HG03196 (cell line): ENCODE measurements at regions not wholly inside any gene's neighbourhood (a gene's known extent, or its start where the extent isn't known, plus 50 kb on each side); places are given as distances from the start of the nearest gene placed in this dataset.
"Not testable (repeated sequence)": the region's sequence is repeated elsewhere in the genome, so short reads cannot be mapped to it uniquely, and the experiment has no call there.

Experiments
- ATAC-seq: cut with Tn5 transposase; IDR thresholded peaks from one replicate; pipeline ENCODE4 v1.9.1; 2021; ENCODE audit not compliant: unreplicated experiment

DNA sequence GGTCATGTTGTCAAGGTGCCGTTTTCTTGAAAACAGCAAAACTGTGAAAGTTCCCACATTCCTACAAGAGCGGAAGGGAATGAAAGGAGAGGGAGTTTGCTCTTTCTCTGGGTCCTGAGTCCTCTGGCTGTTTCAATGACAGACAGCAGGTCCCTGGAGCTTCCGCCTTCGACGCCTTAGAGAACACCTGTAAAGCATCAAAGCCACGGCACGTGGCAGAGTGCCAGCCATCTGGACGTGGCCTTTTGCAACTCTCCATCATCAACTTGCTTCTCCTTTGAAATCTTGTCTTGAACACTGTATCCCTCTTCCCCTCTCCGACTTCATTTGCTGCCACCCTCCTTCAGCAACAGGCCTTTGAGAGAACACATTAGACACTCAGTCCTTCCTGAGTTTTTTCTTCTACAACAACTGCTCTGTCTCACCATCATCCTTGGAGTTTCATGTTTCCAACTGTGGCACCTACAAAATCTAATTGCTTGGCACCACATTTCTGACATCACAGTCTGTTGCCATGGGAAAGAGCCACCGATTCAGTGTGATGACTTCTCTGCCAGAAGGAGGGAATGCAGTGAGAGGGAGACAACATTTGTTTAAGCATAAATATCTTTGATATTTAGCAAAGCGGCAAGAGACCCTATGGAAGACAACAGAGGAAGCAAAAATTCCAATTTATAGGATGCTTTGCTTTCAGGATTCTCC is 204.9 kb upstream of the PTER start:
- no peak for ATAC-seq

DNA sequence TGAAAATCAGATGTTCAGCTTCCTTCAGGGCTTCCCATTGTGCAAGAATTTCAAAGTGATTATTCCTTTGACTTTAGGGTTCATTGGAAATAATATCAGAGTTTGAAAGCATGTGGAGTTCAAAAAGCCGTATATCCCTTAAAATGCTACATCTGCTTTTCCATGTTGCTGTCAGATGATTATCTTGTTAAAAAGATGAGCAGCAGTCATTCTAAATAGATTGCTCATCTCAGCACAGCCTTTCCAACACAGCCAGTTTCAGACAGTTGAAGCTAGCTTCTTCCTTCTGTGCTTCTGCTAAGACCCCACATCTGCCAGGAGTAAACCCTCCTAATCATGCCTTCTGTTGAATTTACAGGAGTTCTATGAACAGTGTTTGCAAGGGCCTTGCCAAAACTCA is 204.4 kb upstream of the PTER start:
- ATAC-seq: no peak

DNA sequence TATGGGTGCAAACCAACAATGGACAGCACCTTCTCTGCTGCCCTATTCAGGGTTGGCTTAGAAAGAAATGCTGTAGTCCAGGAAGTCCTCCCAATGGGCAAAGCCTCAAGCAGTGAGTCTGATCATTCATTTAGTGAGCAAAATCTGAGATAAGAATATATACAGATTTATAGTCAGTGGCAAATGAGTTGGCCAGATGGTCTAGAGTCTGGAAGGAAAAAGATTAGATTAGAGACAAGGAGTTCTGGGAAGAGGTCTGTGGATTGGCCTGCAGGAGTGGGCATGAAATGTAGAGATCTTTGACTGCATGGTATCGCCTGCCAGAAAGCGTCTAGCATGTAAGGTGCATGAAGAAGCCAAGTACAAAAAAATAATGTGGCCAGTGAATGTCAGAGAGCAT is 201.9 kb upstream of the PTER start:
- ATAC-seq: no peak

DNA sequence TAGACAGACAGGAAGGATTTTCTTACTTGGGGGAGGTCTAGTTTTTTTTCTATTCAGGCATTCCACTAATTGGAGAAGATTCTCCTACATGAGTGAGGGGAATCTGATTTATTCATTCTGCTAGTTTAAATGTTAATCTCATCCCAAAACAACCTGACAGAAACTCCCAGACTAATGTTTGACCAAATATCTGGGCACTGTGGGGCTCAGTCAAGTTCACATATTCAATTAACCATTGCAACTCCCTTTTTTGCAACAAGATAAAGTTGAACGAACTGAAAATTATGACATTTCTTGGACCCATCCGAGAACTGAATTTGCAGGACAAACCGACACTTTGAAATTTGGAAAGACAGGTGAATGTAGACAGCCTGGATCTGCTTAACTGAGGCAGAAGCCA is 194.4 kb upstream of the PTER start:
- ATAC-seq: no peak

DNA sequence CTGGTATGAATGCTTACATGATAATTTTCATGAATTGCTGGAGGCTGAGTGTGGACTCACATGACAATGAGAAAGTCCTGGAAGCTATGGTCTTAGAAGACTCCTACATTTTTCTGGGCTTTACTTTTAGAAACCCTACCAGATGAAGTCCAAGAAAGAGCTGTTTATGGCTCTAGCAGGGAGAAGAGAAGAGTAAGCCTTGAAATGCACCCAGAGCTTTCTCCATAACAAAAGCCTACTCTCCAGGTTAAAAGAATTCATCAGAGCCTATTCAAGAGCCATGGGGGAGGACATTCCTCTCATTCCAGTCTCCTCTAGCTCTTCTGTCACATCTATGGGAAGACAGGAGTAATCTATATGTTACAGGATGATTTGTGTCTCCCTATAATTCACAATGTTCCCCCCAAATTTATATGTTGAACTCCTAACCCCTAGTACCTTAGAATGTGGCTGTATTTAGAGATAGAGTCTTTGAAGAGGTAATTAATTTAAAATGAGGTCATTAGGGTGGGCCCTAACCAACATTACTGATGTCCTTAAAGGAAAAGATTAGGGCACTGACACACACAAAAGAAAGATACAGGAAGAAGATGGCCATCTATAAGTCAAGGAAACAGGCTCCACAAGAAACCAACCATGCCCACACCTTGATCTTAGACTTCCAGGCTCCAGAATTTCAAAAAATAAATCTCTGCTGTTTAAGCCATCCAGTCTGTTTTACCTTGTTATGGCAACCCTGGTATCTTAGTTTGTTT is 193.8 kb upstream of the PTER start:
- ATAC-seq: no peak

DNA sequence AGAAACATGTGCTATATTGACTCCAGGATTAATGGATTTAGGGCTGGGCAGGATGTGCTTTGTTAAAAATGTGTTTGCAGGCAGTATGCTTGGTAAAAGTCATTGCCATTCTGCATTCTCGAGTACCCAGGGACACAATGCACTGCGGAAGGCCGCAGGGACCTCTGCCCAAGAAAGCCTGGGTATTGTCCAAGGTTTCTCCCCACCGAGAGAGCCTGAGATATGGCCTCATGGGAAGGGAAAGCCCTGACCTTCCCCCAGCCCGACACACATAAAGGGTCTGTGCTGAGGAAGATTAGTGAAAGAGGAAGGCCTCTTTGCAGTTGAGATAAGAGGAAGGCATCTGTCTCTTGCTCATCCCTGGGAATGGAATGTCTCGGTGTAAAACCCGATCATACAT is 186.7 kb upstream of the PTER start:
- not testable (repeated sequence) for ATAC-seq

DNA sequence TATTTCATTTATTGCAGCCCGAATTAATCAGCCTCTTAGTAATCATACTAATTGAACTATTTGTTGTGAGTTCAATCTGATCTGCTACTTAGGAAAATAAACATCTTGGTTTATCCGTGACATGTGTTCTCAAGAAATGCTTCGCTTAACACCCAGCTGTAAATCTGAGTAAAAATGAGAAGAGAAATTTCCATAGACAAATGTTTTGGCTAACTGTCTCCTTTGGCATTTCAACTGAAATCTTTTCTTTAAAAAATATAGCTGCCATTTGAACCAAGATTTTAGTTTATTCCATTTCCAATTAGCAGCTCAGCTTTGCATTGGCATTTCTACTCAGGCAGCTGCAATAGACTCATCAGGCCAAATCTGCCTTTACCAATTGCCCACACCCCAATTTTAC is 180.5 kb upstream of the PTER start:
- no peak for ATAC-seq

DNA sequence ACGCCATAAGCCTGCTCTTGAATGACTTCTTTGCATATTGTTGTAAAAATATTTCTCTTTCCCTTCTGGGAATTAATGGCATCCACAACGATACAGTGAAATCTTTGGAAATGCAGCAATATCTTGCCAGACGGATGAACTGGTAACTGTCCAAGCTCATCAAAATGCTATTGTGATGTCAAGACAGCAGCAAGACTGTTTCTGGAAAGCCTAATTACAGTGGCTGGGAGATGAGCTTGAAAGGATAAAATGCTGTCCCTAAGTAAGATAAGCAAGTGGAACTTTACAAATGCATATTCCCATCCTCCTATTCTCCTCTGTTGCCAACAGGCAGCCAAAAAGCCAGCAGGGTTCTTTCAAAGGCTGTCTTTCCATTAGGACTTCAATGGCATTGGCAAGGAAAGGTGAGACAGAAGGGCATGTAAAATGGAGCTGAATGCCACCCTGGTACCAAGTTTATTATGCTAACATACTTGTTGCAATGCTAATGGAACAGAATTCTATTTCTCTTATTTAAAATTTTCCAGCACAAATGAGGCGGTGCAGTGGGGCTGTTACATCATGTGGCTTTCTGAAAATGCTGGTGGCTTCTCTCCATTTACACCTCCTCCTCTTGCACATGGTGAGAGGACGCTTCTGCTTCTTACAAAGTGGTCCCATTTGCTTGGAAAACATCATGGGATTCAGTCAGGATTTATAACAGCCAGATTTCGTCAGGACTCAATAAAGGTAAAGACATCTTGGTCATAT is 178.3 kb upstream of the PTER start:
- no peak for ATAC-seq

DNA sequence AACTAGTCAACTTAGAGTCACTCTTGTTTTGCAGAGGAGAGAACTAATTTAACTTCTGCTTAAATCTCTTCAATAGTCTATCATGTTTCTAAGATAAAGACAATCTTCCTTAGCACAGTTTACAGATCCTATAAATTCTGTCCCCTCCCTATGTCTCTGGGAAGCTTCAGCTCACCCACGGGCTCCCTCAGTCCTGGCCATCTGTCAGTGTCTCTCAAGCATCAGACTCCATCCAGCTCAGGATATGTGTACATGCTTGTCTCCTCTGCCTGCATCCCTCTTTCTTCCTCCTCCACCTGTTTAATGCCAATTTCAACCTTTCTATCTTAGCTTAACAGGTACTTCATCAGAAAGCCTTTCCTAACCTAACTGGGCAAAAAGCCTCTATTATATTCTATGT is 177.1 kb upstream of the PTER start:
- no peak for ATAC-seq

DNA sequence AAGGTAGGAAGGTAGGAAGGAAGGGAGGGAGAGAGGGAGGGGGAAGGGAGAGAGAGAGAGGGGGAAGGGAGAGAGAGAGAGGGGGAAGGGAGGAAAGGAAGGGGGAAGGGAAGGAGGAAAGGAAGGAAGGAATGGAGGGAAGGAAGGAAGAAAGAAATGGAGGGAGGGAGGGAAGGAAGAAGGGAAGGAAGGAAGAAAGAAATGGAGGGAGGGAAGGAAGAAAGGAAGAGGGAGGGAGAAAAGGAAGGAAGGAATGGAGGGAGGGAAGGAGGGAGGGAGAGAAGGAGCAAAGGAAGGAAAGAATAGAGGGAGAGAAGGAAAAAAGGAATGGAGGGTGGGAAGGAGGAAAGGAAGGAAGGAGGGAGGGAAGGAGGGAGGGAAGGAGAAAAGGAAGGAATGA is 176.4 kb upstream of the PTER start:
- no peak for ATAC-seq

DNA sequence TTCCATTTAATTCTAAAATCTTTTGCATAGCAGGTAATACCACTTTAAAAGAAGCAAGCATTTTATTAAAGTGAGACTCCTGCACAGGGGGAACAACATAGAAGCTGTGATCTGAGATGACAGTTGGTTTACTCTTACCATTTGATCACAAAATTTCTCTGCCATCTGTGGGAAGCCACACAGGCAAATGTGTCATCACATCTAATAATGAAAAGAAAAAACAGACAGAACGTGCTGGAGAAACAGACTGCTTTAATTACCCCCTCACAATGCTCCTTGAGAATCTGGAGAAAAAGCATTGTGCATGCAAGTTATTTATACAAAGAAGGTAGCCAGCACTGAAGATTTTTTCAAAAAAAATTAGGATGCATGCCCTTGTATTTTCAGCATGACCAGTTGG is 165.2 kb upstream of the PTER start:
- ATAC-seq: no peak

DNA sequence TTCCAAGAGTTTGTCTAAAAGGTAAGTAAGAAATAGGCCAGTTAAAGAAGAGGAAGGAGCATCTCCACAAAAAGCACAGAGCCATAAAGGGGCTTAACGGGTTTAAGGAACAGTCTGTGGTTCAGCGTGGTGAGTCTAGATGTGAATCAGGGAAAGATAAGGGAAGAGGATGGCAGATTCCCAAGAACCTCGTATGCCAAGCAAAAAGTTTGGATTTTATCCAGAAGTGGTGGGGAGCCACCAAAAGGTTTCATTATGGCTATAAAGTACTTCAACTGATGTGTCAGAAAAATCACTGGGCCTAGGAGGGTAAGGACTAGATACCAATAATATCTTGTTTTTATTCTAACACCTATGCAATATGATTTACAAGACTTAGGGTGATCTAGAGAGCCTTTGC is 161.9 kb upstream of the PTER start:
- ATAC-seq: no peak

DNA sequence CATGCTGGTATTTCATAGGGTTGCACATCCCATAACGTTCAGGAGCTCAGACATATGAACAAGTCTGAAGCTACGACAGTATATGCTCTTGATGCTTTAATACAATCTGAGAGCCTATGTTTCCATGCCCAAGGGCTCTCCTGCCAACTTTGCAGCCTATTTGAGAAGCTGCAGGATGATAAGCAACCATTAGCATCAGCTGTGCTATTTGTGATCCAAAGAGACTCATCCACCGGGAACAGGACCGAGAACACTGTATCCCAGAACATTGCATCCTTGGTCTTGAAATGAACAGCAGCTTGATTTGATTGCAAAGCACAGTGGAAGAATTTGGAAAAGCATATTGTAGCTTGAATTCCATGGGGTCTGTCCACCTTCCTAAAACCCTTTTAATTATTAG is 156.2 kb upstream of the PTER start:
- no peak for ATAC-seq

DNA sequence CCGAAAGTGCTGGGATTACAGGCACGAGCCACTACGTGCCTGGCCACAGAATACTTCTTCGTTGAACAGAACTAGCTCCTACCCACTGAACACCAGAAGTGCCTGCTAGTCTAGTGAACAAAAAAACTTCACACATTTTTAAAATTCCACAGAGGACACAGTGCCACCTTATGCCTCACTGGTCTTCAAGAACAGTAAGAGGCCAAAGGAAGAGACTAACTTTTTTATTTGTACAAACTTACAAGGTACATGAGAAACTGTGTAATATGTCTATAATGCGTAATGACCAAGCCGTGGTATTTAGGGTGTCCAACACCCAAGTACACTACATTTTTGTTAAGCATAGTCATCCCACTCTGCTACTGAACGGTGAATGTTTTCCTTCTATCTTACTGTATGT is 144.4 kb upstream of the PTER start:
- no peak for ATAC-seq

DNA sequence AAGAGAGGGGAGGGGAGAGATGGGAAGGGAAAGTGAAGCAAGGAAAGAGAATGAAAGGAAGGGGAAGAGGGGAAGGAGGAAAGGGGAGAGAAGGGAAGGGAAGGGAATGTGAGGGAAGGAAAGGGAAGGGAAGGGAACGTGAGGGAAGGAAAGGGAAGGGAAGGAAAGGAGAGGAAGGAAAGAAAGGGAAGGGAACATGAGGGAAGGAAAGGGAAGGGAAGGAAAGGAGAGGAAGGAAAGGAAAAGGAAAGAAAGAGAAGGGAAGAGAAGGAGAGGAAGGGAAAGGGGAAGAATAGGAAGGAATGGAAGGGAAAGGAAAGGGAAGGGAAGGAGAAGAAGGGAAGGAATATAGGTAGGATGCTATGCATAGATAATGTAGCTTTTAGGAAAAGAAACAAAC is 139.7 kb upstream of the PTER start:
- no peak for ATAC-seq

DNA sequence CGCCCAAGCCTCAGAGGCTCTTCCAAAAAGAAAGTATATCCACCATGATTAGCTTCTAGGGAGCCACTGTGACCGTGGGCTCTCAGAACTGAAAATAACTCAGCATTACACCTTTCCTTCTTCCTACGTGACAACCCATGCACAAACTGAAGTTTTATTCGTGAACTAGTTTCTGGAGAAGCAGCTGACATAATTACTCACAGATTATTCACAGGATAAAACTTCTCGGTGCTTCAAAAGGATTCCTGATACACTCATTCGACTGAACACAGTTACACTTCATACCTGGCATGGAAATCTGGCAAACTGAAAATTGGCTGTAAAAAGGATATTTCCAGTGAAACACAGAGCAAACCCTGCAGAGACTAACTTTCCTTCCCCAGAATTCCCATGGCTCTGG is 139.2 kb upstream of the PTER start:
- ATAC-seq: no peak

DNA sequence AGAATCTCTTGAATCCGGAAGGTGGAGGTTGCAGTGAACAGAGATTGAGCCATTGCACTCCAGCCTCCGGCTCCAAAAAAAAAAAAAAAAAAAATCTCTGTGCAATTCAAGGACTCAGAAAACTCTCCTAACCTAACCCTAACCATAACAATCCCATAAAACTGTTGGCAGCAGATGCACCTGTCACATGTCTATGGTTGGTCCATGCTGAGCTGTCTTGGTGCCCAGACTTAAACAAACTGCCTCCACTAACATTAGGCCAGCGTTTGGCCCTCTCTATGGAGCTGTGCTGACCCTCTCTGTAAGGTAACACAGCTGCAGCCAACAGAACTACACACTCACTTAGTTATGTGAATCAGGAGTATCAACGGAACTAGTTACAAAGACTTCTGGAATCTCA is 132.5 kb upstream of the PTER start:
- no peak for ATAC-seq

DNA sequence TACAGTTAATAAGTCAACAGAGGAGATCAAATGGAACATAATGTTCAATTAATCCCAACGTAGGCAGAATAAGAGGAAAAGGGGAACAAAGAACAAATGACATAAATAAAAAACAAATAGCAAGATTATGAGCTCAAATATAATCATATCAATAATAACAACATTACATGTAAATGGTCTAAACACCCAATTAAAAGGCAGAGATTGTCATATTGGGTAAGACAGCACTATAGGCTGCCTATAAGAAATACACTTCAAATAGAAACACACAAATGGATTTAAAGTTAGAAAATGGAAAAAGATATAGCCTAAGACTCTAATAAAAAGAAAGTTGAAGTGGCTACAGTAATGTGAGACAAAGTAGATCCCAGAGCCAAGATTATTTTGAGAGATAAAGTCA is 126.4 kb upstream of the PTER start:
- no peak for ATAC-seq

DNA sequence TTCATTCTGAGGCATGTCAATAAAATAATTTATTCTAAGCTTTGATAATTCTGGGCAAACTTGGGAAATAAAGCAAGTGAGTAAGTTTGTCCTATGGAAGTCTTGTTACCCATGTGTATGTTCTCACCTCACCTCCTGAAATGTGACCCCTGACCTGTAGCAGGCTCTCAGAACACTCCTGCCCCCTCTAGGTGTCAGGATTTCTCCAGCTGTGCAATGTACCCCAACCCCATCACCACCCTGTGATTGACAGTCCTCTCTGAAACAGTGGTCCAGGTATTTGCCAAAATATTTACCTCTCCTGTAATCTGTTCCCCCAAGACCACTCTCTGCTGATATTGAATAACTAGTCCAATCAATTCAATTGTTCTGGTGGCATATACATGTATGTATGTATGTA is 122.6 kb upstream of the PTER start:
- no peak for ATAC-seq

DNA sequence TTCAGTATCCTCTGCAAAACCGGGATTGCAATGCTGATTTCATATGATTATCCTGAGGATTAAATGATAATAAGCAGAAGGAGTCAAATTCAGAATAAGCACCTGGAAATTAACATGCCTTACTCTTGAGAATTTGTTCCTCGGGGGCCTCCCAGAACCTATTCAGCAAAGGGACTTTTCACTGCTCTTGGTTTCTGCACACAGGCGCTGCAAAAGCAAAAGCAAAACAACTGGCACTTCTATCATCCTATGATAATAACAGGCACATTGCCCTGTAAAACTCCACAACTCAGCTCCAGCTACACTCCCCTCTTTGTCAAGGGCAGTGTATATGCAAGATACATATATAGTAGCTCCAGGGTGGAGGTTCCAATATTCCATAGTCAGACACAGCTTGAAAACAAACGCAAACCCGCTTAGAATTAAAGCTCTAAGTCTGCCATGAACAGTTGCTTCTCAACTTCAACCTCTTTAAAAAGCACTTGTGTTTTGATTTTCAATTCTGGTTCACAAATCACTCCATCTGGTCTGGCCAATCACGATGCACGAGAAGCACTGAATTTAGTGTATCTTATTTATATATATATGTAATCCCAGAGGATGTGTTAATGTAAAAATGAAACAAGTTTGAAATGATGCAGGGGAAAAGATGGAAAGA is 119.9 kb upstream of the PTER start:
- no peak for ATAC-seq

DNA sequence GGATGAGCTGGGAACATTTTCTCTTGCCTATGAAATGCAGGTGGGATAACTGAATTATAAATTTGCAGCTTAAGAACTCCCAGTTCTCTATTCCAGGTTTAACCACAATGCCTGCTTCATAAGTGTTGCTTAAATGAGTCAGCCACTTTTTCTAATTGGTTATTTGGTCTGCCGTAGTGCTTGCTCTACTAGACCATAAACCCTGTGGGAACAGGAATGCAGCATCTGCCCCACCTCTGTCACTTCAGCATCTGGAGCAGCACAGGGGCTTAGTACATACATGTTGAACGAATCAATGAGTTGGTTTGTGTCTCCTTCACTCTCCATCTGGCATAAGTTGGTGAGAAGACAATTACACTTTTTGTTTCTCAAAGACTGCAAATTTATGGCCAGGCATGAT is 95.2 kb upstream of the PTER start:
- ATAC-seq: no peak

DNA sequence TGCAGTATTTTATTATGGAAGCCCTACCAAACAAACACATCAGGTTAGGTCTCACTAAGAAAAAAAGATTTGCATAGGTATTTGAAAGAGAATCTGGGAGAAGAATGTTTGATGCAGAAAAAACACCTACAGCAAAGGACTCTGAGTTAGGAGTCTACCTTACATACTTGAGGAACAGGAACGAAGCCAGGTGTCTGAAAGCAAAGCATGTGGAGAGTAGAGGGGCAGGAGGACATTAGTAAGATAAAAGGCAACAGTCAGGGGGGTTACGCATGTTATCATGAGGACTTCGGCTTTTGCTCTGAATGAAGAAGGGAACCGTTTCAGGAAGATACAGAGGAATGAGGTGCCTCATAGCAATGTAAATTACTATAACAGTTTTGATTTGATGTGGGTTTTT is 87.9 kb upstream of the PTER start:
- ATAC-seq: no peak
